H9 (cell line): ENCODE measurements at regions not wholly inside any gene's neighbourhood (a gene's known extent, or its start where the extent isn't known, plus 50 kb on each side); places are given as distances from the start of the nearest gene placed in this dataset.

Experiments used
- DNase-seq: peaks from one replicate; pipeline ENCODE4 v3.0.0-alpha.2; 2017
- H2AFZ ChIP-seq: one replicate; pipeline ENCODE4 v1.6.1; 2013; ENCODE audit warnings: mild to moderate bottlenecking, low read length, control low read depth, moderate library complexity
- H2AK5ac ChIP-seq: 2 replicates; pipeline ENCODE4 v1.6.1; 2013; ENCODE audit warnings: low read length, control low read depth, mixed read lengths; ENCODE audit not compliant: insufficient read length
- H2BK120ac ChIP-seq: one replicate; pipeline ENCODE4 v1.6.1; 2013; ENCODE audit warnings: low read depth, mild to moderate bottlenecking, low read length, control low read depth, inconsistent platforms; ENCODE audit not compliant: poor library complexity, severe bottlenecking
- H2BK12ac ChIP-seq: 2 replicates; pipeline ENCODE4 v1.6.1; 2013; ENCODE audit warnings: low read length, control low read depth, mixed read lengths, low read depth; ENCODE audit not compliant: insufficient read length
- H2BK15ac ChIP-seq: 2 replicates; pipeline ENCODE4 v1.6.1; 2013; ENCODE audit warnings: low read depth, low read length, control low read depth
- H2BK20ac ChIP-seq: one replicate; pipeline ENCODE4 v1.6.1; 2013; ENCODE audit warnings: low read depth, mild to moderate bottlenecking, low read length, control low read depth, inconsistent platforms; ENCODE audit not compliant: poor library complexity, severe bottlenecking
- H2BK5ac ChIP-seq: 2 replicates; pipeline ENCODE4 v1.6.1; 2013; ENCODE audit warnings: low read length, control low read depth, mixed read lengths; ENCODE audit not compliant: insufficient read length
- H3K14ac ChIP-seq: 2 replicates; pipeline ENCODE4 v1.6.1; 2013; ENCODE audit warnings: low read length, control low read depth; ENCODE audit not compliant: insufficient read depth
- H3K18ac ChIP-seq: 2 replicates; pipeline ENCODE4 v1.6.1; 2013; ENCODE audit warnings: low read depth, mild to moderate bottlenecking, mixed read lengths, low read length, control low read depth; ENCODE audit not compliant: insufficient read length
- H3K23ac ChIP-seq: 2 replicates; pipeline ENCODE4 v1.6.1; 2013; ENCODE audit warnings: low read length, control low read depth, mixed read lengths, low read depth; ENCODE audit not compliant: insufficient read length
- H3K23me2 ChIP-seq: 2 replicates; pipeline ENCODE4 v1.6.1; 2013; ENCODE audit warnings: low read depth, mild to moderate bottlenecking, mixed read lengths, low read length, control low read depth; ENCODE audit not compliant: insufficient read length, poor library complexity, severe bottlenecking
- H3K27ac ChIP-seq: 2 replicates; pipeline ENCODE4 v1.5.1; 2013; ENCODE audit warnings: low read length, control low read depth, mixed read lengths, low read depth; ENCODE audit not compliant: insufficient read length
- H3K27me3 ChIP-seq: 2 replicates; pipeline ENCODE4 v1.6.1; 2013; ENCODE audit warnings: low read length, control low read depth, inconsistent platforms; ENCODE audit not compliant: insufficient read depth
- H3K4ac ChIP-seq: 2 replicates; pipeline ENCODE4 v1.6.1; 2013; ENCODE audit warnings: low read depth, mild to moderate bottlenecking, control low read depth, inconsistent platforms, low read length, moderate library complexity
- H3K4me1 ChIP-seq: 2 replicates; pipeline ENCODE4 v1.6.1; 2013; ENCODE audit warnings: low read length, control low read depth, inconsistent platforms; ENCODE audit not compliant: insufficient read depth
- H3K4me2 ChIP-seq: 2 replicates; pipeline ENCODE4 v1.6.1; 2013; ENCODE audit warnings: low read length, control low read depth, mixed read lengths; ENCODE audit not compliant: insufficient read length, insufficient read depth
- H3K56ac ChIP-seq: 2 replicates; pipeline ENCODE4 v1.6.1; 2013; ENCODE audit warnings: low read depth, mild to moderate bottlenecking, mixed read lengths, low read length, control low read depth; ENCODE audit not compliant: insufficient read length
- H3K79me1 ChIP-seq: 2 replicates; pipeline ENCODE4 v1.6.1; 2013; ENCODE audit warnings: low read depth, mild to moderate bottlenecking, moderate library complexity, low read length, control low read depth, inconsistent platforms; ENCODE audit not compliant: insufficient read depth, poor library complexity, severe bottlenecking
- H3K79me2 ChIP-seq: 2 replicates; pipeline ENCODE4 v1.6.1; 2013; ENCODE audit warnings: low read length, control low read depth, inconsistent platforms; ENCODE audit not compliant: insufficient read depth
- H3K9ac ChIP-seq: 2 replicates; pipeline ENCODE4 v1.6.1; 2013; ENCODE audit warnings: low read length, control low read depth, mixed read lengths; ENCODE audit not compliant: insufficient read length; ENCODE audit errors: extremely low read depth
- H3K9me3 ChIP-seq: one replicate; pipeline ENCODE4 v1.6.1; 2013; ENCODE audit warnings: low read depth, low read length, inconsistent platforms; ENCODE audit not compliant: control insufficient read depth
- H3T11ph ChIP-seq: one replicate; pipeline ENCODE4 v1.6.1; 2013; ENCODE audit warnings: mild to moderate bottlenecking, low read length, control low read depth, inconsistent platforms
- H4K20me1 ChIP-seq: one replicate; pipeline ENCODE4 v1.6.1; 2013; ENCODE audit not compliant: control insufficient read depth, insufficient read length, insufficient read depth
- H4K5ac ChIP-seq: 2 replicates; pipeline ENCODE4 v1.6.1; 2013; ENCODE audit warnings: low read depth, mild to moderate bottlenecking, mixed read lengths, low read length, control low read depth; ENCODE audit not compliant: insufficient read length
- H4K8ac ChIP-seq: replicated peaks from 2 replicates; pipeline ENCODE4 v1.6.1; 2013; ENCODE audit warnings: low read length, control low read depth, mixed read lengths, low read depth; ENCODE audit not compliant: insufficient read length
- H4K91ac ChIP-seq: 2 replicates; pipeline ENCODE4 v1.6.1; 2013; ENCODE audit warnings: low read depth, mild to moderate bottlenecking, moderate library complexity, mixed read lengths, low read length, control low read depth; ENCODE audit not compliant: insufficient read length
- H3K27ac Mint-ChIP-seq, 3 experiments: 2 replicates in 2 of 3; 3 replicates in 1 of 3; pipeline ENCODE4 v1.8.0; 2020 to 2021; ENCODE audit warnings: mixed read lengths in 3 of 3, mild to moderate bottlenecking in 1 of 3, moderate library complexity in 1 of 3
- H3K27me3 Mint-ChIP-seq: 2 replicates; pipeline ENCODE4 v1.8.0; 2021; ENCODE audit warnings: low read depth, mild to moderate bottlenecking, moderate library complexity, mixed read lengths
- H3K36me3 Mint-ChIP-seq, 3 experiments: 2 replicates in 2 of 3; 3 replicates in 1 of 3; pipeline ENCODE4 v1.8.0; 2020 to 2021; ENCODE audit warnings: low read depth in 3 of 3, mixed read lengths in 3 of 3; ENCODE audit not compliant: insufficient read depth in 1 of 3
- H3K4me1 Mint-ChIP-seq, 2 experiments: 2 replicates each; pipeline ENCODE4 v1.8.0; 2020; ENCODE audit warnings: mixed read lengths in 2 of 2
- H3K4me3 Mint-ChIP-seq, 2 experiments: 2 replicates in 1 of 2; 3 replicates in 1 of 2; pipeline ENCODE4 v1.8.0; 2020 to 2021; ENCODE audit warnings: mild to moderate bottlenecking in 2 of 2, mixed read lengths in 2 of 2, moderate library complexity in 1 of 2
- H3K9me3 Mint-ChIP-seq, 2 experiments: 2 replicates in 1 of 2; 3 replicates in 1 of 2; pipeline ENCODE4 v1.8.0; 2020; ENCODE audit warnings: mild to moderate bottlenecking in 2 of 2, mixed read lengths in 2 of 2, moderate library complexity in 1 of 2
- WGBS: extraction: QIAGEN DNeasy Blood & Tissue Kit; methylation state at CpG from one replicate; pipeline ENCODE4 v1.1.7; 2013; ENCODE audit warnings: missing lambda C conversion rate, low lambda C conversion rate, mixed read lengths; ENCODE audit not compliant: insufficient read length; ENCODE audit errors: extremely low coverage; 5-methylcytosine and 5-hydroxymethylcytosine counted together
- TF ChIP-seq, protein P1 (sequence below): fragments of 200-600 bp; sonication (generic); conservative IDR thresholded peaks from 3 replicates; pipeline ENCODE4 v1.8.0; 2021; ENCODE audit warnings: antibody characterized with exemption, mild to moderate bottlenecking

DNA sequence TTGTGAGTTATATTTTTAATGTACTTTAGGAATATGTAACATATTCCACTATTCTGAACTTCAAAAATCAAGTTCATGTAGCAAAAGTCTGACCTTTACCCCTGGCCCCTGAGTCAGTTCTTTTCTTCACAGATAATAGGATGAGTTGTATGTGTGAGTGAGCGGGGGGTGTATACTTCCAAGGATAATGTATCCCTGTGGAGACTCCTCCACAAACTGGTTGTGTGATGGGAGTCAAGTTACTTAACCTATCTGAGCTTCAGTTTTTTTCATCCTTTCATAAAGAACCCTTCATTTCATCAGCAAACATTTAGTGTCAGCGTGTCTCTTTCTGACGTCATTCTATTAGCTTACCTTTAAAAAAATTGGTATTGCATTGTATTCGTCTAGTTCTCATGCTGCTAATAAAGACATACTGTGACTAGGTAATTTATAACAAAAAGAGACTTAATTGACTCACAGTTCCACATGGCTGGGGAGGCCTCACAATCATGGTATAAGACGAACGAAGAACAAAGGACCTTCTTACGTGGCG, 288.1 kb upstream of the GPC6 start:
- H3K18ac ChIP-seq: no peak overlapping the region
- no peak overlapping the region for H2BK20ac ChIP-seq
- Mint-ChIP-seq H3K27me3 (peaks cover 2% of the 10 kb centered on the region; the same call in 1 of the 2 replicates), H3K27ac (no peak overlapping the region; a peak in 1 of 7 replicates), H3K4me3 (no peak overlapping the region; a peak in 1 of 5 replicates), H3K4me1 (peaks cover 0 to 8% of the 10 kb centered on the region in 2 experiments; a peak in 3 of 4 replicates), H3K9me3 (no peaks in the 10 kb centered on the region), H3K36me3 (no peaks in the 10 kb centered on the region)
- no peak overlapping the region for H3K56ac ChIP-seq
- H2BK12ac ChIP-seq: no peak overlapping the region
- H3K23ac ChIP-seq: no peak overlapping the region
- no peaks in the 10 kb centered on the region for H3K9me3 ChIP-seq
- H2AFZ ChIP-seq: no peak overlapping the region
- no peak overlapping the region for H2AK5ac ChIP-seq
- H4K8ac ChIP-seq: no peak overlapping the region
- no peak overlapping the region for H4K5ac ChIP-seq
- H3K4ac ChIP-seq: no peak overlapping the region
- H3K27me3 ChIP-seq: no peaks in the 10 kb centered on the region
- H2BK5ac ChIP-seq: no peak overlapping the region
- H3K79me2 ChIP-seq: no peaks in the 10 kb centered on the region
- TF ChIP-seq, protein P1, sequence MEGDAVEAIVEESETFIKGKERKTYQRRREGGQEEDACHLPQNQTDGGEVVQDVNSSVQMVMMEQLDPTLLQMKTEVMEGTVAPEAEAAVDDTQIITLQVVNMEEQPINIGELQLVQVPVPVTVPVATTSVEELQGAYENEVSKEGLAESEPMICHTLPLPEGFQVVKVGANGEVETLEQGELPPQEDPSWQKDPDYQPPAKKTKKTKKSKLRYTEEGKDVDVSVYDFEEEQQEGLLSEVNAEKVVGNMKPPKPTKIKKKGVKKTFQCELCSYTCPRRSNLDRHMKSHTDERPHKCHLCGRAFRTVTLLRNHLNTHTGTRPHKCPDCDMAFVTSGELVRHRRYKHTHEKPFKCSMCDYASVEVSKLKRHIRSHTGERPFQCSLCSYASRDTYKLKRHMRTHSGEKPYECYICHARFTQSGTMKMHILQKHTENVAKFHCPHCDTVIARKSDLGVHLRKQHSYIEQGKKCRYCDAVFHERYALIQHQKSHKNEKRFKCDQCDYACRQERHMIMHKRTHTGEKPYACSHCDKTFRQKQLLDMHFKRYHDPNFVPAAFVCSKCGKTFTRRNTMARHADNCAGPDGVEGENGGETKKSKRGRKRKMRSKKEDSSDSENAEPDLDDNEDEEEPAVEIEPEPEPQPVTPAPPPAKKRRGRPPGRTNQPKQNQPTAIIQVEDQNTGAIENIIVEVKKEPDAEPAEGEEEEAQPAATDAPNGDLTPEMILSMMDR: no peak
- H2BK15ac ChIP-seq: no peak overlapping the region
- H3T11ph ChIP-seq: no peak overlapping the region
- H2BK120ac ChIP-seq: no peak overlapping the region
- H3K27ac ChIP-seq: no peak overlapping the region
- H3K4me1 ChIP-seq: no peaks in the 10 kb centered on the region
- no peak for DNase-seq
- no peak overlapping the region for H3K4me2 ChIP-seq
- no peak overlapping the region for H3K14ac ChIP-seq
- no CpG with 5 or more reads among the region's 8 CpGs for WGBS
- no peak overlapping the region for H4K91ac ChIP-seq
- no peaks in the 10 kb centered on the region for H3K79me1 ChIP-seq
- H3K23me2 ChIP-seq: no peaks in the 10 kb centered on the region
- no peaks in the 10 kb centered on the region for H4K20me1 ChIP-seq
- no peak overlapping the region for H3K9ac ChIP-seq
